KBM-7 (cell line): ENCODE measurements at regions not wholly inside any gene's neighbourhood (a gene's known extent, or its start where the extent isn't known, plus 50 kb on each side); places are given as distances from the start of the nearest gene placed in this dataset.

Experiments used
- DNase-seq: peaks from one replicate; pipeline ENCODE4 v3.0.0-alpha.2; 2015
- in situ Hi-C: fragments of 300-500 bp; cut with MboI; formaldehyde crosslinking; loops from 2 replicates; pipeline ENCODE4 v1.14.3; 2020; ENCODE audit warnings: low sequenced_read_pairs, low pct_unique_long_range_greater_than_20kb, mixed read lengths

DNA sequence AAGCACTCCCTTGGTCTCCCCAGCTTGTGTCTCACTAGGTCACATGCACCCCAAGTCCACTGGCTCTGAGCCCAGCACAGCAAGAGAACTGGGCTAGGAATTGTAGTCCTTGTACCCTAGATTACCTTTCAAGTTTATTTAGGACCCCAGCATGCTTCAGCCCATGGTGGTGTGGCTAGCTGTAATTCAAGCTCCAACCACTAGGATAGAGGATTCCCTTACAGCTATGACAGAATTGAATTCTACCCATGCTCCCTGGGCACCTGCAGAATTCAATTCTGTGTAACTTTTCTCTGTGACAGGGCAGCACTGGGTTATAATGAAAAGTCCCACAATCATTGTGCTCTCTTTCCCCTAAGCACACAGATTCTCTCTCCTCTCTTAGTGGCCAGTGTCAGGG, 253.8 kb upstream of the DMD start:
- DNase-seq: no peak
- in situ Hi-C loops: no loop called here

DNA sequence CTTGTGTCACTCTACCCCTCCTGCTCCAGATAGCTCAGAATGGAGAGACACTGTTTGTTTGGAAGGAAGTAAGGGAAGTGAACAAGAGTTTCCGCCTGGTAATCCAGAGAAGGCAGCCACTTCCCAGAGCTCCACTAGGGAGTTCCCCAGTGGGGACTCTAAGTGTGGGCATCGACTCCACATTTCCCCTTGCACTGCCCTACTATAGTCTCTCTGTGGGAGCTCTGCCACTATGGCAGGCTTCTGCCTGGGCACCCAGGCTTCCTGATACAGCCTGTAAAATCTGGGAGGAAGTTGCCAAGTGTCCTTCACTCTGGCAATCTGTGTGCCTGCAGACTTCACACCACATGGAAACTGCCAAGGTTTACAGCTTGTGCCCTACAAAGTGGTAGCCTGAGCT, 245.8 kb upstream of the DMD start:
- in situ Hi-C loops: no loop called here
- no peak for DNase-seq

GRCh38 chrX:33447285-33447684, 235.9 kb upstream of the DMD start:
- DNase-seq: no peak
- in situ Hi-C loops: no loop called here

- in situ Hi-C loops: no loop called here
- peak; percentile 74 for DNase-seq
Observed at GRCh38 chrX:33434256-33435092, 223.1 kb upstream of the DMD start.

DNA sequence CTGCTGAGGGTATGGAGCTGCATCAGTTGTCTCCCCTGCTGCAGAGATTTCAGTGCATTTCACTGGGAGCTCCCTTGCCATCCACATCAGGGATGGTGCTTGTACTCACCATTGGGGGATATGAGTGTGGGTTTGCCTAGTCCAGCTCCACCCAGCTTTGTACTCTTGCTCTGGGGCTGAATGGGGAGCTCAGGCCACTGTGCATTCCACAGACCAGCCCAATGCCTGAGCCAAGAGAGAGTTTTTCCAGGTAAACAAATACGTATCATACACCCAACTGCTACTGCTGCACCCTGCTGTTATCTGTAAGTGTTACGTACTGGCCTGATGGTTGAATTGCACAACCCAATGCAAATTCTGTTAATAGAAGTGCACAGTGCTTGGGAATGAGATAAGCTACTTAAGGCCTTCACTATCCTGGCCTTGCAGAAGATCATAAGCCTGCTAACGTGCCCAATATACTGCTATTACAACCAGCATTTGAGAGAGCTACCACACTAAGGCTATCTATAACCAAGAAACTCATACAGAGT, 205.0 kb upstream of the DMD start:
- in situ Hi-C loops: no loop called here
- no peak for DNase-seq

GRCh38 chrX:33415459-33415858, 204.1 kb upstream of the DMD start:
- DNase-seq: no peak
- in situ Hi-C loops: no loop called here

DNA sequence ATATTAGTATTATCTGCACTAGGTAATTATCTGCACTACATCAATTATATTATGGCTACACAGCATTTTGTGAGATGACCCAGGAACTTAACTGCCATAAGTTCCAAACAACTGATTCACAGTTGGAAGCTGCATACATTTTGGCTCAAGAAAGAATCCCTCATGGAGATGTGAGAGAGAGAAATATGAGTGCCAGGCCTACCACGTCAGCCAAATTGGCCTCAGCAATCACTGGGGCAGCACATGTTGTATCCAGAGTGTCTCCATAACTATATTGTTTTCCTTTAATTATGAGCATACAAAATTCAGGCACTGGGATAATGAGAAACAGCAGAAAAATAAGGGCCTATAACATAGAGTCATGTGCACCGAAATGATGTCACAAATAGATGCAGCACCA, 174.2 kb upstream of the DMD start:
- in situ Hi-C loops: no loop called here
- DNase-seq: no peak

DNA sequence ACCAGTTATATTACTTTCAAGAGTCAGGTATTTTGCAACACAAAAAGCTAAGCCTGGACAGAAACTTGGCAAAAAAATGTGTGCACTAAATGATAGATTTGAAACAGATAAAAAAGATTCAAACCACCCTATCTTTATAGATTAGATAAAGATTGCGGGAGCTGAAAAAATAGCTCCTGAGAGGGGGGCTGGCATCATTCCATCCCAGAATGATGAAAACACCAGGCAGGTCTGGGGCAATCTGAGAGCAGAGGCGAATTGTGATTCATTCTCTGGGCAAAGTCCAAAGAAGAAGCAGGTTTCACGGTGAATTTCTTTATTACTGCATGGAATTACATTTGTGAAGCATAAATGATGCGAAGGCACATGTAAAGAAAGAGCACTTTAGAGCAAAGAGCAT, 168.5 kb upstream of the DMD start:
- in situ Hi-C loops: no loop called here
- DNase-seq: no peak

GRCh38 chrX:33357606-33358005, 146.3 kb upstream of the DMD start:
- no peak for DNase-seq
- in situ Hi-C loops: no loop called here

- DNase-seq: no peak
- in situ Hi-C loops: no loop called here
Observed at GRCh38 chrX:33339219-33339618, 127.9 kb upstream of the DMD start.

DNA sequence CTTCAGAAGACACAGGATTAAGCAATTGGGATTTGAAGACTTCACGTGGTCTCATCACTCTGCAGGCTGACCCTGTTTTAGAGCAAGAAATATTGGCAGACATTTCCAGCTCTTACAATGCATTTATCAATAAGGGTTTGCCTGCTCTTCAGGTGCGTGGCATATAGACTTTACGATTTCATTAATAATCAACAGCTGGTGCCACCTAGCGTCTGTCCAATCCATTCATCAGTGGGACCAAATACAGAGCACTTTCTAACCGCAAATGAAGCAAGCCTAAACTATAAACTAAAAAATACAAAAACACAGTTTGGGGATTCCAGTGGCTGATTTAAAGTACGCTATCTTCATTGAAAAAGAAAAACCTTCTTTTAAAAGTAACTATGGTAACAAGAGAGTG, 125.4 kb upstream of the DMD start:
- peak; percentile 6 for DNase-seq
- in situ Hi-C loops: no loop called here

- in situ Hi-C loops: no loop called here
- DNase-seq: no peak
Observed at GRCh38 chrX:33333271-33333670, 121.9 kb upstream of the DMD start.

- in situ Hi-C loops: no loop called here
- DNase-seq: no peak
Observed at GRCh38 chrX:33330798-33331197, 119.4 kb upstream of the DMD start.

- no peak for DNase-seq
- in situ Hi-C loops: no loop called here
Observed at GRCh38 chrX:33324099-33324498, 112.8 kb upstream of the DMD start.

DNA sequence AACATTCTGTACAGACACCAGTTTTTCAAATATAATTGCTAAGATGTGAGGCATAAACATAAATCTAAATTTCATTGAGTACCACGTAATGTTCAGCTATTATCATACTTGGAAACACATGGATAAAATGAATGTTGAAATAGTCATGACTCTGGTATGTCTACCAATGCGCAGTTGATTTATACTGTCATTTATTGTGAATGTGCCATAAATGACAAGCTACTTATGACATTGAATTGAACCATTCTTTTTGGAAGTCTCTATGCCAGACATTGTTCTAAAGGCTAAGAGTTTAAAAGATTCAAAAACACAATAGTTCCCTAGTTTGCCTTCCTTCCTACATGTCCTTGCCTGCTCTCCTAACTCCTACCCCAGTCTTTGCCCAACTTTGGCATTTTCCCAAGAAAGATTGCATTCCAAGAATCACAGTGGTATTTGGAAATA, 96.6 kb upstream of the DMD start:
- no peak for DNase-seq
- in situ Hi-C loops: no loop called here

DNA sequence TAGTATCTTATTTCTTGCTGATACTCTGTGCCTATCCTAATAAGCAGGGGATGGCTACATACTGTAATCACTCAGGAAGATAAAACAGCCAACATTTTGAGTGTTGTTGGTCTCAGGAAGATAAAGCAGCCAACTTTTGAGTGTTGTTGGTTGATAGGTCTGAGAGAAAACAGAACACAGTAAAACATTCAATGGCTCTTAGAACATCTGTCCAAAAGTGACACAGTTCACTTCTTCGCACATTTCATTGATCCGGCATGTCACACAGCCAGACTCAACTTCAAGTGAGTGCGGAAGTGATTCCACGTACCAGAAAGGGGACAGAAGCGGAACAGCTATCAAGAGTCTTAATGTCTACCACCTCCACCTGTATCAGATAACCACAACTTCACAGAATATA, 87.3 kb upstream of the DMD start:
- no peak for DNase-seq
- in situ Hi-C loops: no loop called here

- in situ Hi-C loops: no loop called here
- DNase-seq: no peak
Observed at GRCh38 chrX:33285550-33285949, 74.2 kb upstream of the DMD start.

DNA sequence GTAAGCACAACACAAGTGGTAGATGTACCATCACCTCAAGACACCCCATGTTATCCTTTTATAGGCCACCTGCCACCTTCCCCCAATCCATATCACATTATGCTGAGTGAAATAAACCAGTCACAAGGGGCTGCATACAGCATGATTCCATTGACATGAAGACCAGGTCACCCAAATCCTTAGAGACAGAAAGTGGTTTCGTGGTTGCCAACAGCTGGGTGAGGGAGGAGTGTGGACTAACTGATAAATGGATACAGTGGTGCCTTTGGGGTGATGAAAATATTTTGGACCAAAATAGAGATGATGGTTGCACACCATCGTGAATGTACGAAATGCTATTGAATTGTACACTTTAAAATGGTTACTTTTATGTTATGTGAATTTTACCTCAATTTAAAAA, 65.7 kb upstream of the DMD start:
- no peak for DNase-seq
- in situ Hi-C loops: no loop called here

- in situ Hi-C loops: no loop called here
- DNase-seq: no peak
Observed at GRCh38 chrX:33273535-33273934, 62.2 kb upstream of the DMD start.

DNA sequence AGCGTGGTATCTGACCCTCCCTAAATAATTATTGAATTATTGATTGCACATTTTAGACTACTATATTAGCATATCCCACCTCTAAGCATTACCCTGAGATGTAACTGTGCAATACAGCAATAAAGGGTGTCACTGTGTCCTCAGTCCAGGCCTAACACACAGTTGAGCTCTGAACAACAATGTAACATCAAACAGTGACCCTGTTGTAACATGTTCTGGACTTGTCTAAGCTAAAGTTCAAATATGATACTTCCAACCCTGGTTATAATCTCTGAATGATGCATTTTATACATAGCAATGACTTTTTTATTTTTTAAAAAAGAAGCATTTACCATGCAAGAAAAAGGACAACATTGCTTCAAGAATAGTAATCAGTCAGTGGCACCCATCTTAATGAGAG, 61.6 kb upstream of the DMD start:
- DNase-seq: no peak
- in situ Hi-C loops: no loop called here
